ENCODE measurements at regions not wholly inside any gene's neighbourhood (a gene's known extent, or its start where the extent isn't known, plus 50 kb on each side); places are given as distances from the start of the nearest gene placed in this dataset.

GRCh38 chr2:88321449-88322248, 130.8 kb downstream of the FOXI3 start:
- TF ChIP-seq CTCF (IDR thresholded peaks at IDR 0.05; ENCODE audit: insufficient read depth, low read depth, low read length) (no peak), EZH2 (IDR thresholded peaks at IDR 0.05; ENCODE audit: insufficient read depth, low read length) (no peak)
- no peak overlapping the region for H3K4me3 Mint-ChIP-seq (ENCODE audit: unreplicated experiment)
- H2AFZ ChIP-seq (ENCODE audit: low read depth, low read length) = no peak overlapping the region
- no peak overlapping the region for H3K27ac ChIP-seq (ENCODE audit: low read depth, low read length)
- no peaks in the 10 kb centered on the region for H3K36me3 Mint-ChIP-seq (ENCODE audit: low read depth, unreplicated experiment)
- H3K27me3 ChIP-seq (ENCODE audit: insufficient read depth, low read length) = no peaks in the 10 kb centered on the region
- no peaks in the 10 kb centered on the region for H3K4me1 Mint-ChIP-seq (ENCODE audit: low read depth, unreplicated experiment)
- H3K79me2 ChIP-seq (ENCODE audit: insufficient read depth, low read length) = no peaks in the 10 kb centered on the region
- H3K36me3 ChIP-seq (ENCODE audit: insufficient read depth, low read length) = no peaks in the 10 kb centered on the region
- H3K9me3 ChIP-seq (ENCODE audit: insufficient read depth, low read depth, low read length) = no peaks in the 10 kb centered on the region
- FAIRE-seq (no peak), DNase-seq (ENCODE audit: low read depth) (no peak)
- H3K4me2 ChIP-seq (ENCODE audit: low read length) = no peak overlapping the region
- H3K9me3 Mint-ChIP-seq (ENCODE audit: unreplicated experiment) = no peaks in the 10 kb centered on the region
- no peaks in the 10 kb centered on the region for H3K27me3 Mint-ChIP-seq (ENCODE audit: low read depth, unreplicated experiment)
- no peak overlapping the region for H3K9ac ChIP-seq (ENCODE audit: low read length)
- H3K4me3 ChIP-seq (ENCODE audit: insufficient read depth, low read depth, low read length) = no peak overlapping the region
- no peak overlapping the region for H3K27ac Mint-ChIP-seq (ENCODE audit: unreplicated experiment)
- H4K20me1 ChIP-seq (ENCODE audit: insufficient read depth, low read length) = no peaks in the 10 kb centered on the region
- no peaks in the 10 kb centered on the region for H3K4me1 ChIP-seq (ENCODE audit: insufficient read depth, low read length)

- H3K4me3 ChIP-seq (ENCODE audit: insufficient read depth, low read depth, low read length) = no peak overlapping the region
- no peaks in the 10 kb centered on the region for H3K79me2 ChIP-seq (ENCODE audit: insufficient read depth, low read length)
- no peak overlapping the region for H3K4me2 ChIP-seq (ENCODE audit: low read length)
- no peaks in the 10 kb centered on the region for H3K36me3 ChIP-seq (ENCODE audit: insufficient read depth, low read length)
- no peak overlapping the region for H3K27ac Mint-ChIP-seq (ENCODE audit: unreplicated experiment)
- no peak overlapping the region for H3K9ac ChIP-seq (ENCODE audit: low read length)
- no peaks in the 10 kb centered on the region for H3K27me3 ChIP-seq (ENCODE audit: insufficient read depth, low read length)
- no peak overlapping the region for H3K27ac ChIP-seq (ENCODE audit: low read depth, low read length)
- H3K4me3 Mint-ChIP-seq (ENCODE audit: unreplicated experiment) = no peak overlapping the region
- H3K4me1 ChIP-seq (ENCODE audit: insufficient read depth, low read length) = no peaks in the 10 kb centered on the region
- no peak overlapping the region for H2AFZ ChIP-seq (ENCODE audit: low read depth, low read length)
- TF ChIP-seq CTCF (IDR thresholded peaks at IDR 0.05; ENCODE audit: insufficient read depth, low read depth, low read length) (no peak), EZH2 (IDR thresholded peaks at IDR 0.05; ENCODE audit: insufficient read depth, low read length) (no peak)
- H3K27me3 Mint-ChIP-seq (ENCODE audit: low read depth, unreplicated experiment) = no peaks in the 10 kb centered on the region
- no peaks in the 10 kb centered on the region for H3K9me3 ChIP-seq (ENCODE audit: insufficient read depth, low read depth, low read length)
- no peak for DNase-seq (ENCODE audit: low read depth)
- peaks cover 2% of the 10 kb centered on the region for H3K9me3 Mint-ChIP-seq (ENCODE audit: unreplicated experiment)
- no peaks in the 10 kb centered on the region for H4K20me1 ChIP-seq (ENCODE audit: insufficient read depth, low read length)
- H3K4me1 Mint-ChIP-seq (ENCODE audit: low read depth, unreplicated experiment) = no peaks in the 10 kb centered on the region
- FAIRE-seq = no peak
- no peaks in the 10 kb centered on the region for H3K36me3 Mint-ChIP-seq (ENCODE audit: low read depth, unreplicated experiment)
These were observed 132.3 kb downstream of the FOXI3 start for GRCh38 chr2:88320076-88320773.

- DNase-seq (ENCODE audit: low read depth) (no peak), FAIRE-seq (no peak)
- Mint-ChIP-seq H3K9me3 (ENCODE audit: unreplicated experiment) (peaks cover 2% of the 10 kb centered on the region), H3K4me3 (ENCODE audit: unreplicated experiment) (no peak overlapping the region), H3K27me3 (ENCODE audit: low read depth, unreplicated experiment) (no peaks in the 10 kb centered on the region), H3K27ac (ENCODE audit: unreplicated experiment) (no peak overlapping the region), H3K4me1 (ENCODE audit: low read depth, unreplicated experiment) (no peaks in the 10 kb centered on the region), H3K36me3 (ENCODE audit: low read depth, unreplicated experiment) (no peaks in the 10 kb centered on the region)
- TF ChIP-seq CTCF (IDR thresholded peaks at IDR 0.05; ENCODE audit: insufficient read depth, low read depth, low read length) = no peak
- no peaks in the 10 kb centered on the region for H3K9me3 ChIP-seq (ENCODE audit: insufficient read depth, low read depth, low read length)
- H3K79me2 ChIP-seq (ENCODE audit: insufficient read depth, low read length) = no peaks in the 10 kb centered on the region
- no peaks in the 10 kb centered on the region for H4K20me1 ChIP-seq (ENCODE audit: insufficient read depth, low read length)
- no peaks in the 10 kb centered on the region for H3K4me1 ChIP-seq (ENCODE audit: insufficient read depth, low read length)
- no peak overlapping the region for H3K9ac ChIP-seq (ENCODE audit: low read length)
- H3K4me3 ChIP-seq (ENCODE audit: insufficient read depth, low read depth, low read length) = no peak overlapping the region
- H3K27me3 ChIP-seq (ENCODE audit: insufficient read depth, low read length) = no peaks in the 10 kb centered on the region
- no peak overlapping the region for H3K27ac ChIP-seq (ENCODE audit: low read depth, low read length)
- H3K36me3 ChIP-seq (ENCODE audit: insufficient read depth, low read length) = no peaks in the 10 kb centered on the region
- H2AFZ ChIP-seq (ENCODE audit: low read depth, low read length) = no peak overlapping the region
- no peak overlapping the region for H3K4me2 ChIP-seq (ENCODE audit: low read length)
These were observed 133.6 kb downstream of the FOXI3 start for GRCh38 chr2:88318956-88319330.
